PFSK-1 (cell line): ENCODE measurements at regions not wholly inside any gene's neighbourhood (a gene's known extent, or its start where the extent isn't known, plus 50 kb on each side); places are given as distances from the start of the nearest gene placed in this dataset.

Experiments
- FOXP2 ChIP-seq: optimal IDR thresholded peaks from 2 replicates; pipeline ENCODE3; 2011; ENCODE audit warnings: borderline replicate concordance, control low read depth, inconsistent platforms; ENCODE audit not compliant: insufficient read depth; ENCODE audit errors: extremely low read length, extremely low read depth
- POLR2AphosphoS5 ChIP-seq: IDR thresholded peaks from 2 replicates; pipeline ENCODE4 v1.6.1; 2012; ENCODE audit warnings: low read depth, mild to moderate bottlenecking, control low read depth, low read length, moderate library complexity
- SIN3A ChIP-seq: IDR thresholded peaks from 2 replicates; pipeline ENCODE4 v1.6.1; 2012; ENCODE audit warnings: mild to moderate bottlenecking, low read length, moderate library complexity, borderline replicate concordance; ENCODE audit not compliant: insufficient read depth
- TAF1 ChIP-seq: IDR thresholded peaks from 2 replicates; pipeline ENCODE4 v1.6.1; 2012; ENCODE audit warnings: low read length, control low read depth, borderline replicate concordance; ENCODE audit not compliant: insufficient read depth
- TF ChIP-seq, protein P1 (sequence below), 2 experiments: IDR thresholded peaks; 2 replicates each; pipeline versions ENCODE4 v1.6.1 to v1.8.0; 2011 to 2012; ENCODE audit warnings: low read depth in 2 of 2, low read length in 2 of 2, control low read depth in 1 of 2, inconsistent platforms in 1 of 2, mild to moderate bottlenecking in 1 of 2, moderate library complexity in 1 of 2; ENCODE audit not compliant: insufficient read depth in 1 of 2

DNA sequence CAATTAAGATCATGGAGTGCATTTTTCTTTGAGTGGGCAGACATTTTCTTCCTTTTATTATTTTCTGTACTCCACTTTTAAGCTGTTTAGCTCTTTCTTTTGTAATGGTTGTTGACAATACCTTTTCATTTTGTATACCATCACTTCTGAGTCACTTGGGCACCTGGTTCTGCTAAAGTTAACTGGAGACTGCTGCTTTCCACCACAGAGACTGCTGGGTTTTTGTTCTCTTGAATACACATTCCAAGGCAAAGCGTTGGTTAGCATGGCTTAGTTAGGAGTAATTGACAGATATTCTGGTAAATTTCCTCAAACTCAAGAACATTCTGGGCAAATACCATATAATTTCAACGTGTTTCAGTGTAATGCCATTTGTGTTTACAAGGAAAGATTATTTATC is 541.9 kb upstream of the CELF2 start:
- TF ChIP-seq POLR2AphosphoS5 (no peak), SIN3A (no peak), TAF1 (no peak), FOXP2 (no peak)
- TF ChIP-seq, protein P1, sequence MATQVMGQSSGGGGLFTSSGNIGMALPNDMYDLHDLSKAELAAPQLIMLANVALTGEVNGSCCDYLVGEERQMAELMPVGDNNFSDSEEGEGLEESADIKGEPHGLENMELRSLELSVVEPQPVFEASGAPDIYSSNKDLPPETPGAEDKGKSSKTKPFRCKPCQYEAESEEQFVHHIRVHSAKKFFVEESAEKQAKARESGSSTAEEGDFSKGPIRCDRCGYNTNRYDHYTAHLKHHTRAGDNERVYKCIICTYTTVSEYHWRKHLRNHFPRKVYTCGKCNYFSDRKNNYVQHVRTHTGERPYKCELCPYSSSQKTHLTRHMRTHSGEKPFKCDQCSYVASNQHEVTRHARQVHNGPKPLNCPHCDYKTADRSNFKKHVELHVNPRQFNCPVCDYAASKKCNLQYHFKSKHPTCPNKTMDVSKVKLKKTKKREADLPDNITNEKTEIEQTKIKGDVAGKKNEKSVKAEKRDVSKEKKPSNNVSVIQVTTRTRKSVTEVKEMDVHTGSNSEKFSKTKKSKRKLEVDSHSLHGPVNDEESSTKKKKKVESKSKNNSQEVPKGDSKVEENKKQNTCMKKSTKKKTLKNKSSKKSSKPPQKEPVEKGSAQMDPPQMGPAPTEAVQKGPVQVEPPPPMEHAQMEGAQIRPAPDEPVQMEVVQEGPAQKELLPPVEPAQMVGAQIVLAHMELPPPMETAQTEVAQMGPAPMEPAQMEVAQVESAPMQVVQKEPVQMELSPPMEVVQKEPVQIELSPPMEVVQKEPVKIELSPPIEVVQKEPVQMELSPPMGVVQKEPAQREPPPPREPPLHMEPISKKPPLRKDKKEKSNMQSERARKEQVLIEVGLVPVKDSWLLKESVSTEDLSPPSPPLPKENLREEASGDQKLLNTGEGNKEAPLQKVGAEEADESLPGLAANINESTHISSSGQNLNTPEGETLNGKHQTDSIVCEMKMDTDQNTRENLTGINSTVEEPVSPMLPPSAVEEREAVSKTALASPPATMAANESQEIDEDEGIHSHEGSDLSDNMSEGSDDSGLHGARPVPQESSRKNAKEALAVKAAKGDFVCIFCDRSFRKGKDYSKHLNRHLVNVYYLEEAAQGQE (IDR thresholded peaks at IDR 0.05; ENCODE audit: insufficient read depth in 1 of 2, low read depth in 2 of 2, low read length in 2 of 2) = no peak
